ENCODE measurements at regions not wholly inside any gene's neighbourhood (a gene's known extent, or its start where the extent isn't known, plus 50 kb on each side); places are given as distances from the start of the nearest gene placed in this dataset.

DNA sequence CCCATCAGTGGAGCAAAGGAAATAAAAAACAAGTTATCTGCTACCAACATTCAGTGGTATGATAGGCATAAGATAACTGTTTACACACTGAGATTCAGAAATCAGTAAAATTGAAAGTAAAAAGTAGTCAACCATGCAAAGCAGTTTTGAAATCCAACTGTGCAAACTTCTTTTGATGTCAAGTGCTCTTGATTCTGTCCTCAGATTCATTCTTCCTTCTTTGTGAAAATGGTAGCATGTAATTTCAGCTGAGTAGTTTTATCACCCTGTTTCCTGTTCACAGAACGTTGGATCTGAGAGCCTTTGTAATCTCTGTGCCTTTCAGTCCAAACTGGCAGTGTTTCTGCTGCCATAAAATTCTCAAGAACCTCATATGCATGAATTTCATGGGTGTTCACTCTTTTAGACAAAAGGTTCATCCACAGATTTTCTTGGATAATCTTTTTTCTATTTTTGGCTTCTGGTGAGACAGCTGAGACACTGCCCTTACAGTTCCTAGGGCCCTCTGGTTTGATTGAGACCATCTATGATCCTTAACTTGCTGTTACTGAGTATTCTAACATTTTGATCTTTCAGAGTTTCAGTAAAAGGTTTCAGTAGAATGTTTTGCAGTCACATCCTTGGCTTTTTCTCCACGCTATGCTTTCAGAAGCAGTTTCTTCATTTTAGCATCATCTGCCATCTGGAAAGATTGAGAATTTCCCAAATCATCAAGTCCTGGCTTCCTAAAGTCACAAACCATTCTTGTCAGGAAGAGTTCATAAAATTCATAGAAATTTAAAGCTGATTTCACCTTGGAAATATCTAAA, 272.3 kb upstream of the EPHA4 start:
- TF ChIP-seq, protein P1, sequence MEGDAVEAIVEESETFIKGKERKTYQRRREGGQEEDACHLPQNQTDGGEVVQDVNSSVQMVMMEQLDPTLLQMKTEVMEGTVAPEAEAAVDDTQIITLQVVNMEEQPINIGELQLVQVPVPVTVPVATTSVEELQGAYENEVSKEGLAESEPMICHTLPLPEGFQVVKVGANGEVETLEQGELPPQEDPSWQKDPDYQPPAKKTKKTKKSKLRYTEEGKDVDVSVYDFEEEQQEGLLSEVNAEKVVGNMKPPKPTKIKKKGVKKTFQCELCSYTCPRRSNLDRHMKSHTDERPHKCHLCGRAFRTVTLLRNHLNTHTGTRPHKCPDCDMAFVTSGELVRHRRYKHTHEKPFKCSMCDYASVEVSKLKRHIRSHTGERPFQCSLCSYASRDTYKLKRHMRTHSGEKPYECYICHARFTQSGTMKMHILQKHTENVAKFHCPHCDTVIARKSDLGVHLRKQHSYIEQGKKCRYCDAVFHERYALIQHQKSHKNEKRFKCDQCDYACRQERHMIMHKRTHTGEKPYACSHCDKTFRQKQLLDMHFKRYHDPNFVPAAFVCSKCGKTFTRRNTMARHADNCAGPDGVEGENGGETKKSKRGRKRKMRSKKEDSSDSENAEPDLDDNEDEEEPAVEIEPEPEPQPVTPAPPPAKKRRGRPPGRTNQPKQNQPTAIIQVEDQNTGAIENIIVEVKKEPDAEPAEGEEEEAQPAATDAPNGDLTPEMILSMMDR (IDR thresholded peaks at IDR 0.05), result no peak
- no peak for TF ChIP-seq POLR2A (IDR thresholded peaks at IDR 0.05)
